ENCODE measurements at regions not wholly inside any gene's neighbourhood (a gene's known extent, or its start where the extent isn't known, plus 50 kb on each side); places are given as distances from the start of the nearest gene placed in this dataset.
"Not testable (repeated sequence)": the region's sequence is repeated elsewhere in the genome, so short reads cannot be mapped to it uniquely, and the experiment has no call there.

GRCh38 chr4:28444886-28445496 lies 1584.3 kb downstream of the STIM2 start:
- DNase-seq, result no peak

DNA sequence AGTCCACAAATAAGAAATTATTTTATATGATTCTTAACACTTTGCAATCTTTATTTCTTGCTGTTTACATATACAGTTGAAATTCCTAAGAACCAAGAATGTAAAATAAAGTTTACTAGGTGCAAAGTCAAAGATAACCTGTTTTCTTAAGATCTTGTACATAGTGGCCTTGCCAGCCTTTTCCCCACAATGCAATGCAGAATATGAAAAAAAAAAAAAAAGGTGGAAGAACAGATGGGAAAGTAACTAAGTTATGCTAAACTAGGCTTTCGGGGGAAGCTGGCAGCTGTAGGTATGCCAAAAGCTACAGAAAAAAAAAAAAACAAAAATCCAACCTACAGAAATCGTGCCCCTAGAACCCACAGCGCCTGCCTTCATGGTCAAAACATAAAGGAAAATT lies 1588.4 kb downstream of the STIM2 start:
- peak in 1 of 2 experiments; percentile 19 for DNase-seq

DNA sequence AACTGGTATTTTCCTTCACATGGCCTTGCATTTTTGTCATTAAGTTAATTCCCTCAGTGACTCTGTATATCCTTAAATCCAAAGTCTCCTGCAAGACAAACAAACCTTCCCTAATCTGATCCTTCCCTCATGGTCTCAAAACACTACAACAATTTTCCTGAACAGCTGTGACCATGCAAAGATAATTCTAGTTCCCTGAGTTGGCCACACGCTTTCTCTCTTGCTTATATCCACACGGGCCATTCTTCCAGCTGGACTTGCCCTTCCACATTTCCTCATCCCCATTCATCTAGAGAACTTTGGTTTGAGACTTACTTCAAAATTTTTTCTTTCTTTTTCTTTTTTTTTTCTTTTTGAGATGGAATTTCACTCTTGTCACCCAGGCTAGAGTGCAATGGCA lies 1590.7 kb downstream of the STIM2 start:
- DNase-seq, result no peak

DNA sequence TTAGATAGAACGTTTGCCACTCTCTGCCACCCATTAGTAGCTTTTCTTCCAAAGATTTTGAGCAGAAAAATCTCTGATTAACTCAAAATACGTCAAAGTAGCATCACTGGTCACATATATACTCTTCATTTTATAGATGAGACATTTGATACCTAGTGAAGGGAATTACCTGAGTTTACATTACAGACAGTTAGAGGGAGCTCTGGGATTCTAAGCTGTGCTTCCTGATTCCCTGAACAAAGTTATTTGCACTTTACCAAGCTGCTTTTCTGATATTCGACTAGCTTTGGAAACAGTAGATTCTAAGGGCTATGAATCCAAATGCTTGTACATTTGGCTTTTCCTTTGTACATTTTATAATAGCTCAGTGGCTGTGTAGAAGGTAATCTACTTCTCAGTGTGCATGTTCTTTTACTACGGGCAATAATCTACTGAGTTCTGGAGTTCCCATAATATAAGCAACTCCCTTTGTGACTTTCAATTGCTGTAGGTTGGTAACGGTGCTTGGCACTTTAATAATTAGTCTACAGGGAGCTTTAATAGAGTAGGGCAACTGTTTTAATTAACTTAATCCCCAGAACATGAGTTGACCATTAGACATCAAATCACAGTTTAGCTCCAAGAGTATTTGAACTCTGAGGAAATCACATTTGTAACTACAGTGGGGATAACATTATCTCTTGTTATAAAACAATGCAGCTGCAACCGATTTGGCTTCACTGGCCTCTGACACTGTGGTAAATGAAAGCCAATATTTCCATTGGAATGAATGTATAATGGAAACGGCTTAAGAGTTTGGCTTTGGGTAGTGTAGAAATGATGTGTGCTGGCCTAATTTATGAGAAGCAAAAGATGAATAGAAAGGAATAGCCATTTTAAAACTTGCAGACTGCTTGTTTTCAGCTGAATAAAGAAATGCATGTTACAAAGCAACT lies 1602.4 kb downstream of the STIM2 start:
- peak in 1 of 2 experiments; percentile 35 for DNase-seq

DNA sequence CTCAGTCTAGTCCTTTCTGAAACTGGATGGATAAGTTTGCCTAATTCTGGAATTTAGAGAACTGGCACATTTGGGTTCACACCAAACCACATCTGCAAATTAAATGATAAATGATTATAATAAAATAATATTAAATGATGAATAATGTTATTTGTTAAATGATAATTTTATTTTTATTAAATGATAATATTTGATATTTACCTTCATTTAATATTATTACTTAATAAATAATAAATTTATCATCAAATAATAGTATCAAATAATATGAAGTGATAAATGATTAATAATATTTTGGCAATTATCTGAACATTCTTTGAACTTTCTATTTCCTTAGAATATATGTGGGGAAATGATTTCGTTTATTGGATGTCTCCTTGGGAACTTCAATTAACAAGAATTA lies 1604.2 kb downstream of the STIM2 start:
- DNase-seq, result no peak

GRCh38 chr4:28466886-28467285 lies 1606.2 kb downstream of the STIM2 start:
- DNase-seq, result not testable (repeated sequence)

GRCh38 chr4:28469387-28469786 lies 1608.7 kb downstream of the STIM2 start:
- no peak for DNase-seq

GRCh38 chr4:28469886-28470285 lies 1609.2 kb downstream of the STIM2 start:
- no peak for DNase-seq

- no peak for DNase-seq
Observed at GRCh38 chr4:28475381-28475780, 1614.7 kb downstream of the STIM2 start.

GRCh38 chr4:28479666-28480065 lies 1619.0 kb downstream of the STIM2 start:
- no peak for DNase-seq

- peak in 1 of 2 experiments; percentile 8 for DNase-seq
Observed at GRCh38 chr4:28481565-28481964, 1620.9 kb downstream of the STIM2 start.

DNA sequence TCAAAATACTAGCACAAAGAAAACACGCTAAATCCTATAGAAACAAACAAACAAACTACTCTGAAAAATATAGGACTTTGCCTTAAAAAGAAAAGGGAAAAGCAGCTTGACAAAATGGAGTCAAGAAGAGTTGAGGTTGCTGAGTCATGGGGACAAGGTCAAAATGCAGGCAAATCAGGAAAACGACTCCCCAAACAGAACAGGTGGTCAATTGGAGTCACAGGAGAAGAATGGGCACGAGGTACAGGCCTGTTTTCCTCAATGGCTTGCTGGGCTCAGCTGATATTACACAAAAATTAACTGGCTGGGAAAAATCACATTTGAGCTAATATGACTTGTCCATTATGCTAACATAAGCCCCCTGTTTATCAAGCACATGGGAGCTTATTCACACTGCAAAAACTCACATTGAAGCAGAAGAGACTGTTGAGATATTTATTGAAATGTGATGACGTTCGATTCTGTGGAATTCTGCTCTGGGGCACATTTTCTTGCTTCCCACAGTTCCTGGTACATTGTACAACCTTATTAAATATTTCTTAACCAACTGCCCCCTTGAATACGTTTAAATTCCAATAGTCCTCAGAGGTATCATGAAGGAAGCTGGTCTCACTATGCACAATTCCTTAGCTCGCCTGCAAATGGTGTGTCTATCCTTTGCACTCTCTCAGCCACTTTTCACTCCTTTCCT lies 1622.1 kb downstream of the STIM2 start:
- DNase-seq, result no peak

DNA sequence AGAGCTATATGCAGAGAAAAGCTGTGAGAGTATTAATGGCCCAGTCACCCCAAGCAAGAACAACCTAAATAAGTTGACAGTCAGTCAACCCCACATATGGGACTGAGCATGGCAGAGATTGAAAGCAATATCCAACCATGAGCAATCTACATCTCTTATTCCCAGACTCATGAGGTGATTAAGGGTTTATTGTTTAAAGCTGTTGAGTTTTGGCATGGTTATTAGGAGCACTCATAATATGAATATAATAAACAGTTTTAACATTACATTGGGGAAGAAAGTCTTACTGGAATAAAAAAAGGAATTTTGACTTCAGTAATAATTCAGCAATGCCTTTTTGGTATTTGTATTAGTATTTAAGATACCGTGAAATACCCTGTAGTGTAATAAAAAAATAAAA lies 1627.4 kb downstream of the STIM2 start:
- DNase-seq, result no peak

GRCh38 chr4:28490669-28491068 lies 1630.0 kb downstream of the STIM2 start:
- DNase-seq, result no peak

DNA sequence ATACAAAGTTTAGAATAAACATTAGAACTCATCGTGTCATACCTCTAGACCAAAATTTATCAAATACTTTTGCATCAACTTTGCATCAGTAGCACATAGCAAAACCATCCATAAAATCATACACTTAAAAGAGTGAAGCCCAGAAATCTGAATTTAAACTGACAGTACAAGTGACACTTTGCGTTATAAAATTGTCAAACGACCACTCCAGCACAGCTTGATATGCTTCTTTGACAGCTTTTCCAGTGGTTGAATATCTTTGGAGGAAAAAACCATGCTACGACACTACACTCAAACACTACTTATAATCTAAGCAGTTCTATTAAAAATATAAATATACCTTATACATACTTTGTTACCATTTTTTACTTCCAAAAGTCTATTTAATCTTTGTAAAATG lies 1644.4 kb downstream of the STIM2 start:
- DNase-seq, result no peak

DNA sequence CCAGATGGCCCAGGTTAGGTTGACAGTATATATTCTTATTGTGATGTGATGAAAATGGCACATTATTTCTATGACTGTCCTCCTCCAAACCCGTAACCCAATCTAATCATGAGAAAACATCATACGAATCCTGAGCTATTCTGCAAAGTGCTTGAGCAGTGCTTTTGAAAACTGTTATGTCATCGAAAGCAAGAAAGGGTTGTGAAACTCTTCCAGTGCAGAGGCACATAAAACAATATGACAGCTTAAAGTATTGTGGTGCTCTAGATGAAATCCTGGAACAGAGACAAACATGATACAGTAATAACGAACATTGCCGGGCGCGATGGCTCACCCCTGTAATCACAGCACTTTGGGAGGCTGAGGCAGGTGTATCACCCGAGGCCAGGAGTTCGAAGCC lies 1648.0 kb downstream of the STIM2 start:
- no peak for DNase-seq

- DNase-seq, result not testable (repeated sequence)
Observed at GRCh38 chr4:28514766-28515165, 1654.1 kb downstream of the STIM2 start.

DNA sequence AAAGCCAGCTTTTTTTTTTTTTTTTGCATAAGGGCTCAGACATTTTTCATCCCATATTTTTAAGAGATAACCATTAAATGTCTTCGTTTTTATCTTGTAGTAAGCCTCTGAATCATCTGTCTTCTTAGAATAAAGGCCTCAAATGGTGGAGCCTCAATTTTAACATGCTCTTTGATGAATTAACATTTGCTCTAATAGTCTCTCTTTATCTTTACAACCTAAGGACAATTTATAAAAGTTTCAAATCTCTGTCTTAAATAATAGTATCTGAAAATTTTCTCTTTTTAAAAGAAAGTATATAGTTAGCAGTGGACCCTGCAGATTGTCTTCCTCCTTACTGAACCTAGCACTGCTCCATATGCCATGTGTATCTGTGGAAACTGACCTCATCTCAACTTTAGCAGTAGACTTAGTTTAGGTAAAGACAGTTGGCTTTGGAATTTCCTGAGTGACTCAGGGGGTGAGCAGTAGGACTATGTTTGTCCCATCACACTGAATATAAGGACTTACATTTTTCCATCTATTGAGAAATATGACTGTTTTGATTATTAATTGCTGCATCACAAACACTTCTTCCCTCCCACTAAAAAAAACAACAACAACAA lies 1658.0 kb downstream of the STIM2 start:
- DNase-seq, result no peak

GRCh38 chr4:28523681-28524190 lies 1663.1 kb downstream of the STIM2 start:
- DNase-seq, result peak; percentile 87 to 97

DNA sequence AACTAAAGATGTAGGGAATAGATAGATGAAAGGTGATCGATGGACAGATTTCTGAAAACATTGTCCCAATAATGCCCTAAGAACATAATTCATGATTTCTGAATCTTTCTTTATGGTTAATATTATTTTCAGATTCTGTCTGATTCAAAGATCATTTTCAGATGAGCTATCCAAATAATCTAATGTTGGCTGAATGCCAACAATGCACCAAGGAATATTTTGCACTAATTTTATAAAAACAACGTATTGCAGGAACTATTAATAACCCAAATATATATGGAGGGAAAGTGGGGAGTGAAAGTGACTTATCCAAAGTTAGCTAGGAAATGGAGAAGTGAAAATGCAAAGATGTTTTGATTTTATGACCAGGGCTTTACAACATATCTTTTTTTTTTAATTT lies 1675.5 kb downstream of the STIM2 start:
- no peak for DNase-seq

- no peak for DNase-seq
Observed at GRCh38 chr4:28545986-28546385, 1685.3 kb downstream of the STIM2 start.

- DNase-seq, result no peak
Observed at GRCh38 chr4:28548136-28548535, 1687.5 kb downstream of the STIM2 start.

GRCh38 chr4:28548594-28548993 lies 1688.0 kb downstream of the STIM2 start:
- no peak for DNase-seq

Data from NCI-H524 (cell line).